ENCODE measurements at regions not wholly inside any gene's neighbourhood (a gene's known extent, or its start where the extent isn't known, plus 50 kb on each side); places are given as distances from the start of the nearest gene placed in this dataset.
"Not testable (repeated sequence)": the region's sequence is repeated elsewhere in the genome, so short reads cannot be mapped to it uniquely, and the experiment has no call there.

DNA sequence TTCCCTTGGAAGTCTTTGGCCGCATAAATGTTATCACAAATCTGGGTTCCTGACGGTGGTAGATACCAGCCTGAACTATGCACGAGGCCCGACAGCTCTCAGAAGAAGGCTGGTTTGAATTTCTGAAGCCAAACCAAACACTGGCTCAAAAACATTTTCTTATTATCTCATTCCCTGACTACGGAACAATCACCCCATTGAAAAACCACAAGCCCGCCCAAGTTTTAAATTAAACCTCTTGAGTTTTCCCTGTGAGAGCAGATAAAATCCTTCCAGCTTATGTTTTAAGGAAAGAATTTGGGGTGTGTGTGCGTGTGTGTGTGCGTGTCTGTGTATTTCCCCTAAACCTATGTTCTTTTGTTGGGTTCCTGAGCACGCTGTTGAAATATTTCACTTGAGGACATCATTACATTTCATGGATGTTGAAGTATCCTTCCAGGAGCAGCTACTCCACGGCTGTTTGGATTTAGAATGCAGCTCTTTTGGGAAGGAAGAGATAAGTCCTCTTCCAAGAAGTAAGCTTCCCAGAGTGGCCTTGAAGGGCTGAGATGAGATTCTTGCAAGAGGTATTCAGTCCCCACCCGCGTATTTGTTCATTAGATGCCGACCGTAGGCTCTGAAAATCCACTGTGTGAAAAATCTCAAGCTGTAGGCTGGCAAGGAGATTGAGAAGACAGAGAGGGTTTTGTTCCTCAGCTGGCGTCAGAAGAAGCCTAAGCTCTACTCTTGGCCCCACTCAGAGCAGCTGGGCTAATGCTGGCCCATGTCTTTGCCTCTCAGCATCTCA lies 131.0 kb upstream of the NCOR2 start:
- H3K4me1 Mint-ChIP-seq, result peaks cover 20 to 28% of the 10 kb centered on the region in 2 donors
- DNase-seq, result no peak
- TF ChIP-seq, protein P1, sequence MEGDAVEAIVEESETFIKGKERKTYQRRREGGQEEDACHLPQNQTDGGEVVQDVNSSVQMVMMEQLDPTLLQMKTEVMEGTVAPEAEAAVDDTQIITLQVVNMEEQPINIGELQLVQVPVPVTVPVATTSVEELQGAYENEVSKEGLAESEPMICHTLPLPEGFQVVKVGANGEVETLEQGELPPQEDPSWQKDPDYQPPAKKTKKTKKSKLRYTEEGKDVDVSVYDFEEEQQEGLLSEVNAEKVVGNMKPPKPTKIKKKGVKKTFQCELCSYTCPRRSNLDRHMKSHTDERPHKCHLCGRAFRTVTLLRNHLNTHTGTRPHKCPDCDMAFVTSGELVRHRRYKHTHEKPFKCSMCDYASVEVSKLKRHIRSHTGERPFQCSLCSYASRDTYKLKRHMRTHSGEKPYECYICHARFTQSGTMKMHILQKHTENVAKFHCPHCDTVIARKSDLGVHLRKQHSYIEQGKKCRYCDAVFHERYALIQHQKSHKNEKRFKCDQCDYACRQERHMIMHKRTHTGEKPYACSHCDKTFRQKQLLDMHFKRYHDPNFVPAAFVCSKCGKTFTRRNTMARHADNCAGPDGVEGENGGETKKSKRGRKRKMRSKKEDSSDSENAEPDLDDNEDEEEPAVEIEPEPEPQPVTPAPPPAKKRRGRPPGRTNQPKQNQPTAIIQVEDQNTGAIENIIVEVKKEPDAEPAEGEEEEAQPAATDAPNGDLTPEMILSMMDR (IDR thresholded peaks at IDR 0.05), result no peak
- Histone ChIP-seq H3K27ac (ENCODE audit: low read length) (no peak overlapping the region), H3K4me3 (ENCODE audit: low read length) (no peak overlapping the region), H3K4me1 (ENCODE audit: control insufficient read depth, insufficient read depth, low read length) (peaks cover 22% of the 10 kb centered on the region), H3K36me3 (ENCODE audit: control insufficient read depth, insufficient read depth, low read length) (no peaks in the 10 kb centered on the region), H3K27me3 (ENCODE audit: control insufficient read depth, insufficient read depth, low read length) (peaks cover 33% of the 10 kb centered on the region), H3K9me3 (ENCODE audit: control insufficient read depth, insufficient read depth, low read length) (peaks cover under 1% of the 10 kb centered on the region)
- H3K4me3 Mint-ChIP-seq, result no peak overlapping the region
- H3K36me3 Mint-ChIP-seq, result no peaks in the 10 kb centered on the region
- H3K9me3 Mint-ChIP-seq, result no peaks in the 10 kb centered on the region
- H3K27ac Mint-ChIP-seq, result no peak overlapping the region
- 63% methylated on average over 15 of the region's 15 CpGs for WGBS (ENCODE audit: insufficient coverage)
- ATAC-seq, result no peak
- intact Hi-C loops (cut with micrococcal nuclease), result no loop called here
- peaks cover 38 to 47% of the 10 kb centered on the region in 2 donors for H3K27me3 Mint-ChIP-seq (ENCODE audit: low read depth in 2 of 2)

DNA sequence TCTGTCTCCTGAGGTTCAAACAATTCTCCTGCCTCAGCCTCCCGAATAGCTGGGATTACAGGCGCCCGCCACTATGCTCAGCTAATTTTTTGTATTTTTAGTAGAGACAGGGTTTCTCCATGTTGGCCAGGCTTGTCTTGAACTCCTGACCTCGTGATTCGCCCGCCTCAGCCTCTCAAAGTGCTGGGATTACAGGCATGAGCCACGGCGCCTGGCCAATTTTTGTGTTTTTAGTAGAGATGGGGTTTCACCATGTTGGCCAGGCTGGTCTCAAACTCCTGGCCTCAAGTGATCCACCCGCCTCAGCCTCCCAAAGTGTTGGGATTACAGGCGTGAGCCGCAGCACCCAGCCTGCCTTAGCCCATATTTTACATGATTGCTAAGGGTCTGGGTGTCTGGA lies 130.3 kb upstream of the NCOR2 start:
- H3K36me3 Mint-ChIP-seq; intact Hi-C loops (cut with micrococcal nuclease); ATAC-seq; H3K36me3 ChIP-seq (ENCODE audit: control insufficient read depth, insufficient read depth, low read length); H3K4me3 ChIP-seq (ENCODE audit: low read length); H3K27ac ChIP-seq (ENCODE audit: low read length); H3K27ac Mint-ChIP-seq; DNase-seq; H3K4me3 Mint-ChIP-seq; H3K9me3 ChIP-seq (ENCODE audit: control insufficient read depth, insufficient read depth, low read length); H3K9me3 Mint-ChIP-seq: not testable (repeated sequence)
- H3K27me3 Mint-ChIP-seq (ENCODE audit: low read depth in 2 of 2), result peaks cover 38 to 45% of the 10 kb centered on the region in 2 donors
- H3K4me1 ChIP-seq (ENCODE audit: control insufficient read depth, insufficient read depth, low read length), result peaks cover 23% of the 10 kb centered on the region
- H3K4me1 Mint-ChIP-seq, result peaks cover 24 to 32% of the 10 kb centered on the region in 2 donors
- 87% methylated on average over 10 of the region's 11 CpGs for WGBS (ENCODE audit: insufficient coverage)
- H3K27me3 ChIP-seq (ENCODE audit: control insufficient read depth, insufficient read depth, low read length), result peaks cover 33% of the 10 kb centered on the region

DNA sequence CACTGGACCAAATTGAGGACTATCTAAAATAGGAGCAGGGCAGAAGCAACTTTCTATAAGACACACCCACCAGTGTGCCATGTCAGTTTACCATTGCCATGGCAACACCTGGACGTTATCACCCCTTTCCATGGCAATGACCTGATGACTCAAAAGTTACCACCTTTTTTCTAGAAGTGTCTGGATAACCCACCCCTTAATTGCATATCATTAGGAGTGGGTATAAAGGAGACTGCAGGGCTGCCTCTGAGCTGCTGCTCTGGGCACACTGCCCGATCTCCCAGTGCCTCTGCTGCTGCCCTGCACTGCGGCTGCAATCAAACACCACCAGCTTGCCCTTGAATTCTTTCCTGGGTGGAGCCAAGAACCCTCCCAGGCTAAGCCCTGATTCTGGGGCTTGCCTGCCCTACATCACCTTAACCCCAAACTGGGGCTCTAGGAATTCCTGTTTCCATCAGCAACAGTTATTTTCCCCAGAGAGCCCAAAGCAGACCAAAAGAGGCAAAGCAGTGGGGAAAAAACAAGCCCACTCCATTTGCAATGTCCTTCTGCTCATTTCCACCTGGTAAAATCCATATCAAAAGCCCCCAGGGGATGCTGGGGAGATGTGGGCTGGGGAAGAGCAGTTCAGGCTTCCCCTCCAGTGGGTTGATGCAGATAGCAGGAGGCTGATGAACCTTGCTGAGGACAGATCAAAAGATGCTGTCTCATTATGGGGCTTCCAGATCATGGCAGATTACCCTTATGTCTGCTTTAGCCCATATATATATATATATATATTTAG lies 129.5 kb upstream of the NCOR2 start:
- H3K27ac ChIP-seq (ENCODE audit: low read length), result no peak overlapping the region
- DNase-seq, result no peak
- H3K4me1 ChIP-seq (ENCODE audit: control insufficient read depth, insufficient read depth, low read length), result peaks cover 23% of the 10 kb centered on the region
- peaks cover 33% of the 10 kb centered on the region for H3K27me3 ChIP-seq (ENCODE audit: control insufficient read depth, insufficient read depth, low read length)
- Mint-ChIP-seq H3K4me1 (peaks cover 24 to 32% of the 10 kb centered on the region in 2 donors), H3K27me3 (ENCODE audit: low read depth in 2 of 2) (peaks cover 34 to 47% of the 10 kb centered on the region in 2 donors), H3K36me3 (no peaks in the 10 kb centered on the region), H3K27ac (no peak overlapping the region), H3K4me3 (no peak overlapping the region), H3K9me3 (no peaks in the 10 kb centered on the region)
- ATAC-seq, result no peak
- intact Hi-C loops (cut with micrococcal nuclease), result no loop called here
- H3K4me3 ChIP-seq (ENCODE audit: low read length), result no peak overlapping the region
- WGBS (ENCODE audit: insufficient coverage), result 71% methylated on average over 3 of the region's 3 CpGs
- H3K36me3 ChIP-seq (ENCODE audit: control insufficient read depth, insufficient read depth, low read length), result no peaks in the 10 kb centered on the region
- peaks cover 15% of the 10 kb centered on the region for H3K9me3 ChIP-seq (ENCODE audit: control insufficient read depth, insufficient read depth, low read length)
- TF ChIP-seq, protein P1 (IDR thresholded peaks at IDR 0.05), result no peak

DNA sequence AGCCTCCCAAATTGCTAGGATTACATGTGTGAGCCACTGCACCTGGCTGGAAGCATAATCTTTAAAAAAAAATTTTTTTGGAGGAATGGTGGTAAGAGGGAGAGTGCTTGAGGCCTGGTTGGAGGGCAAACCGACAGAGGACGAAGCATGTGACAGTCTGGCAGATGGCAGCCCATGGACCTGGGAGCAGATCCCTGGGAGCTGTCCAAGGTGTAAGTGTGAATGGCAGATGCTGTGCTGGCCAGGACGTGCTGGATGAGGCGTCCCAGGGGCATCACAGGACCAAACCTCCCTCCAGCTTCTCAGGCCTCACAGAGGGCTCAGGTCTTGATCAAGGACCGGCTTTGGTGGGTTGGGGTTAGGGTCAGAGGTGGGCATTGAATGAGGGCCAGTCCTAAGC lies 128.4 kb upstream of the NCOR2 start:
- Mint-ChIP-seq H3K27ac (no peak overlapping the region), H3K4me1 (peaks cover 24 to 32% of the 10 kb centered on the region in 2 donors), H3K4me3 (no peak overlapping the region), H3K36me3 (no peaks in the 10 kb centered on the region), H3K27me3 (ENCODE audit: low read depth in 2 of 2) (peaks cover 34 to 48% of the 10 kb centered on the region in 2 donors), H3K9me3 (no peaks in the 10 kb centered on the region)
- peaks cover 23% of the 10 kb centered on the region for H3K4me1 ChIP-seq (ENCODE audit: control insufficient read depth, insufficient read depth, low read length)
- H3K27me3 ChIP-seq (ENCODE audit: control insufficient read depth, insufficient read depth, low read length), result peaks cover 35% of the 10 kb centered on the region
- H3K4me3 ChIP-seq (ENCODE audit: low read length), result no peak overlapping the region
- H3K36me3 ChIP-seq (ENCODE audit: control insufficient read depth, insufficient read depth, low read length), result no peaks in the 10 kb centered on the region
- H3K27ac ChIP-seq (ENCODE audit: low read length), result no peak overlapping the region
- peaks cover 22% of the 10 kb centered on the region for H3K9me3 ChIP-seq (ENCODE audit: control insufficient read depth, insufficient read depth, low read length)
- DNase-seq, result no peak
- intact Hi-C loops (cut with micrococcal nuclease), result no loop called here
- ATAC-seq, result no peak
- WGBS (ENCODE audit: insufficient coverage), result 90% methylated on average over 5 of the region's 5 CpGs
- TF ChIP-seq, protein P1 (IDR thresholded peaks at IDR 0.05), result no peak
